NCI-H524 (cell line): ENCODE measurements at regions not wholly inside any gene's neighbourhood (a gene's known extent, or its start where the extent isn't known, plus 50 kb on each side); places are given as distances from the start of the nearest gene placed in this dataset.
A peak's percentile ranks its signal among the peaks of the same experiment; 100 is the strongest.

Experiments used
- DNase-seq, 2 experiments: peaks; one replicate each; lab custom pipeline; 2025; lab: John Stamatoyannopoulos, UW

DNA sequence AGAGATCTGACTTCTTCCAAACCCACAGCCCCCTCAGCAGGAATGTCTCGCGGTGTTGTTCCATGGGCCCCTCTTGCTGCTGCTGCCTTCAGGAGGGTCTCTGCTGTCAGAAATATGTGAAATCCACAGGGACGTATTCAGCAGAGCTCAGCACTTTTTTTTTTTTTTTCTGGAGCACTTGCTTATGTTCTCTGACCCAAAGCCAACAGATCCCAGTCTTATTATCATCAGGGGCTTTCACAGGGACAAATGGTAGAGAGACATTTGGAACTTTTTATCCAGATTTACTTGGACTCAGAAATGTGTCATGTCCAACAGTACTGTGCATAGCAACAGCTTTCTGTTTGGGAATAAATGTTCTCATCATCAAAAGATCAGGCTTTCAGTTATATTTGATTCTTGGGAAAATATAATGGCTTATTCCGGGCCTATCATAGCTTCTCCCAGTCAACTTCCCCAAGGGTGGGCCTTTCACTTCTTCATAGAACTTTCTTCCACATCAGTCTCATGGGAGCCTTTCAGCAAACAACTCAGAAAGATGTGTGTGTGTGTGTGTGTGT lies 332.7 kb downstream of the ZNF536 start:
- DNase-seq, result no peak

DNA sequence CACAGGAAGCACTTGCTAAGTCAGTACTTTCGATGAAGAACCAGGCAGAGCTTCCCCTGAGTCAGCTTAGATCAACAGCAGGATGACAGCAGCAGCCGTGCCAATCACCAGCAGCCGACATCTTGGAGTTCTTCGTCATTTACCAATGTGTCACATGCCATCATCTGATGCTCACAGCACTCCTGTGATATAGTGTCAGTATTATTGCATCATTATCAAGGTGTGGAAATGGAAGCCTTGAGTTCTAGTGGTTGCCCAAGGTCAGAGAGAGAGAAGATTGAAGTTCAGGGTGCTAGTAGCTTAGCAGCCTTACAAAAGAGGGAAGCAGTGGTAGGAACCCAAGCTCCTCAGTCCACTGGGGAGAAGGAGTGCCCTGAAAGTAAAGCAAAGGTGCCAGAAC lies 331.5 kb downstream of the ZNF536 start:
- no peak for DNase-seq

DNA sequence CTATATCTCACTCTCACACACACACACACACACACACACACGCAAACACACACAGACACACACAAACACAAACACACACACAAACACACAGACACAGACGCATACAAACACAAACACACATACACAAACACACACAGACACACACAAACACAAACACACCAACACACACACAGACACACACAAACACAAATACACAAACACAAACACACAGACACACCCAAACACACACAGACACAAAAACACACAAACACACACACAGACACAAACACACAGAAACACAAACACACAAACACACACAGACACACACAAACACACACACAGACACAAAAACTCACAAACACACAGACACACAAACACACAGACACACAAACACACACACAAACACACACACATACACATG lies 329.0 kb downstream of the ZNF536 start:
- no peak for DNase-seq

DNA sequence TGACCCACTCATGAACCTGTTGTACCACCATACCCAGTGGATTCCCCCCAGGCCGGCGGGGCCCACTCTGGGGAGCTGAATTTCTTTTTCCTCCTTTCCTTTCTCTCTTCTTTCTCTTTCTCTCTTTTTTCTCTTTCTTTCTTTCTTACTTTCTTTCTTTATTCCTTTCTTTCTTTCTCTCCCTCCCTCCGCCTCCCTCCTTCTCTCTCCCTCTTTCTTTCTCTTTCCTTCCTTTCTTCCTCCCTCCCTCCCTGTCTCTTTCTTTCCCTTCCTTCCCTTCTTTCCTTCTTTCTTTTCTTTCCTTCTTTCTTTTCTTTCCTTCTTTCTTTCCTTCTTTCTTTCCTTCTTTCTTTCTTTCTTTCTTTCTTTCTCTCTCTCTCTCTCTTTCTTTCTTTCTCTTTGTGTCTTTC lies 327.7 kb downstream of the ZNF536 start:
- no peak for DNase-seq

DNA sequence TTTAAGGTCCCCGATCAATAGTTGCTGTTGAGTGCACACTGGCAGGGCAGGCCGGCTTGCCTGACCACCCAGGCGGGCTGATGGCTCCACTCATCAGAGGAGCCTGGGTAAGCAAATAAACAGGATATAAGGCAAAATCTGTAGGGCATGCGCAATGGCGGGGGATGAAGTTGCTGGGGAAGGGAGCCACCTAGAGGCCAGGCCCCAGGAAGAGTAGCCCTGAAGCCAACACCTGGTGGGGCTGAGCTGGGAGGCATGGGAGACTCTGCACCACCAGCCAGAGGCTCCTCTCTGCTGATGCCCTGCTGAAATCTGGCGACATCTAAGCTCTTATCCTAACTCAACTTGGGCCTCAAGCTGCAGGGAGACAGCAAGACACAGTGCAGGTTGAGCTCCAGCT lies 324.3 kb downstream of the ZNF536 start:
- DNase-seq, result no peak

DNA sequence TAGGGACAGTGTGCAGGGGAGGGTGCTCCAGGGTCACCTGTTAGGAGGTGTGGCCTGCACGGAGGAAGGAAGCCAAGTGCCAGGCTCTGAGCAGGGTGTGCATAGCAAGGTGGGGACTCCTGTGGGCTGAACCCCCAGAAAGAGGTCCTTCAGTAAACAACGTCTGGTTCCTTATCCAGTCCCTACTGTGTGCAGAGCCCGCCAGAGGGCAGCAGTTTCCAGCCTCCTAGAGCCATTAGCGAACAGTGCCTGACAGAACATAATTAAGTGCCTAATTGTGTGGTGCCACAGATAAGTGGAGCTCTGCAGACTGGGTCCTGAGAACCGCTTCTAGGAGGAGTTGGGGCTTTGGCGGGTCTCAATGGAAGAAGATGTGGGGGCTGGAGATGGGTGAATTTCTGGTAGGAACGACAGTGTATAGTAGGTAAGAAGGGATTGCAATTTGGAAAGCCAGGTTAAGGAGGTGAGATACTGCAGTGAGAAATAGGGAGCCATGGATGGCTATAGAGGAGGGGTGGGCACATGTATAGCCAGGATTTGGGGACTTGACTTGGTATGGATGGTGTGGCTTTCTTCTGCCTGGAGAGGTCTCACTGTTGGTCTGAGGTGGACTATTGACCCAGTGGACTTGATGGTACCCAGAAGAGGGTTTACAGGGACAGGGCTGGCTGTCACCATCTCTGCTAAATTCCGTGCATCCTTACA lies 323.1 kb downstream of the ZNF536 start:
- no peak for DNase-seq

DNA sequence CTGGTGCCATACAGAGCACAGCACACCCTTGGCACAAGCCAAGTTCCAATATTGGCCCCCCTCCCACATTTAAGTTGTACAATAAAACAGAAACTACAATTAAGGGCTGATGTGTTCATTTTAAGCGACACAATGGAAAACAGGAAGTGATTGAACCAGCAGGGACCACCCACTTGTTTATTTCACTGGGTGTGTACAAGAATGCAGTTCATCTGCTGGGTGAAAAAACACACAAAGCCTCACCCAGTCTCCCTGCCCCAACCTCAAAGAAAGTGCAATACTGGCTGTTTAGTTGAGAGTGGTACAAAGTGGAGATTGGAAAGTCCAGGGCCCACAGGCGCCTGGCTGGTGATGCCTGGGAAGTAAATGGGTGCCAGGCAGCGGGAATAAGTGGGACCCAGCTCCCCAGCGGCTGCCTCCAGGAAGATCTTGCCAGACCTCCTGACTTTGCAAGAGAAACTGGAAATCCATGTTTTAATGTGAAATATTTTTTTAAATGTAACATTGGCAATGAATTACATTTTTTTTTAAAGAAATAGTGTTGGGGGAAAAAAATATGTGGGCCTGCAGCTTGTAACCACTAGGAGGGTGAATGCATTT lies 322.1 kb downstream of the ZNF536 start:
- no peak for DNase-seq

DNA sequence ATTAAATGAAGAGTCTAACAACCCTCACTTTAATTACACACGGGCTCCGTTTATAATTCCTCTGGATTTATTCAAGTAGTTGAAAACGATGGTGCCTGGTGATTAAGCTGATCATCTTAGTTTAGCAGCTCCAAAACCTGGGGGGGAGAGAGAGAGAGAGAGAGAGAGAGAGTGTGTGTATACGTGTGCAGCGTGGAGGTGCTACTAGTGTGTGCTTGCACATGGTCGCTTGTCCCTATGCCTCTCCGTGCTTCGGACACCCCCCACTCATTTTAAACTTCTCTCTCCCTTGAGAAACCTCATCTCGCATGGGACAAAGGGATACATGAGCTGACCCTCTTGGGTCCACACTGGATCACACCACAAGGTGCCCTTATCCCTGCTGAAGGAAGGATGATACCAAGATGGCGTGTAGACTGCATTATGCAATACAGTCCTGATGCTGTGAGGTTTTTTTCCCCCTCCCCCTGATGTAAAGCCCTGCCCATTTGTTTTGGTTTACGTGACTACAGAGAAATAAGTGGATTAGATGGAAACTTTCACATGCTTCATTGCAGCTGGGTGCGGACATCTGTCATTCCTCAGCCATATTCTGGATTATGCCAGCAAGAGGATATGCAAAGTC lies 320.8 kb downstream of the ZNF536 start:
- DNase-seq, result no peak

DNA sequence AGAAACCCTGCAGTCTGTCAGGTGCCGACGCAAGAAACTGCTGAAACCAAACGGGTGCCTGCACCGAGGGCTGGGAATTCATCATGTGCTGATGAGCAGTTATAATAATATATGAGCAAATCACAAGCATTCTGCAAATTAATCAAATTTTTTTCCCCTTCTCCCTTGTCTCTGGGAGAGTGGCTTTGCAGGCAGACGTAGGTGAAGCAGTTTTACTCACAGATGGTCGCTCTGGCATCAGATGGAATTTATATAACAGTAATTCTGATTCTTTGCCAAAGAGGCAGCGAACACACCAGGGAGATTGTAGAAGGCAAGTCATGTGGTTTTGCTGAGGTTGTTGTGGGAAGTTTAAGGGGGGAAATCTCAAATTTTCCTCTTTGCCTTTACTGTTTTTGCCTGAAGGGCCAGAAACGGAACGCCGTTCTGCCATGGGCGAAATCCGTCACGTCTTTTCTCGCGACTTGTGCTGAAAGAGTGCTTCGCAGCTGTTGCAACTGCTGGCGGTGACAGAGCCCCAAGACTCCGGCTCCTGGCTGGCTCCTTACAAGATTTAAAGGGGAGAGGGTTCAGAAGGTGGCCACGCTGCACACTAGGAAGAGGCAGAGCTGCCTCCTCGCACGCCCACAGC lies 320.1 kb downstream of the ZNF536 start:
- DNase-seq, result no peak

DNA sequence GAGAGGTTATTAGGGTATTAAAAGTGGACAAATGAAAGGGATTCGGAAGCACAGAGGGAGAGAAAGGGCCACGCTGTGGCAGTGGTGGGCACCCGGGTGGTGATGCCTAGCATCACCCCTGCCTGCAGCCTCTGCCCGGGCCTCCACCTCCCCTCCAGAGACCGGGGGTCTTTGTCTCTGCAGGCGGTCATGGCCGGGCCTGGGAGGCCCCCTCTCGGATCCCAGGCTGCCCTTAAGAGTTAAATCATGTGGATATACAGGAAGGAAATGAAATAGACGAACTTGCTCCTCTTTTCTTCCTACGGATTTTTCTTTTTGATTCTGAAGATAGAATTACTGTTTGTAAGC lies 319.6 kb downstream of the ZNF536 start:
- DNase-seq, result no peak

DNA sequence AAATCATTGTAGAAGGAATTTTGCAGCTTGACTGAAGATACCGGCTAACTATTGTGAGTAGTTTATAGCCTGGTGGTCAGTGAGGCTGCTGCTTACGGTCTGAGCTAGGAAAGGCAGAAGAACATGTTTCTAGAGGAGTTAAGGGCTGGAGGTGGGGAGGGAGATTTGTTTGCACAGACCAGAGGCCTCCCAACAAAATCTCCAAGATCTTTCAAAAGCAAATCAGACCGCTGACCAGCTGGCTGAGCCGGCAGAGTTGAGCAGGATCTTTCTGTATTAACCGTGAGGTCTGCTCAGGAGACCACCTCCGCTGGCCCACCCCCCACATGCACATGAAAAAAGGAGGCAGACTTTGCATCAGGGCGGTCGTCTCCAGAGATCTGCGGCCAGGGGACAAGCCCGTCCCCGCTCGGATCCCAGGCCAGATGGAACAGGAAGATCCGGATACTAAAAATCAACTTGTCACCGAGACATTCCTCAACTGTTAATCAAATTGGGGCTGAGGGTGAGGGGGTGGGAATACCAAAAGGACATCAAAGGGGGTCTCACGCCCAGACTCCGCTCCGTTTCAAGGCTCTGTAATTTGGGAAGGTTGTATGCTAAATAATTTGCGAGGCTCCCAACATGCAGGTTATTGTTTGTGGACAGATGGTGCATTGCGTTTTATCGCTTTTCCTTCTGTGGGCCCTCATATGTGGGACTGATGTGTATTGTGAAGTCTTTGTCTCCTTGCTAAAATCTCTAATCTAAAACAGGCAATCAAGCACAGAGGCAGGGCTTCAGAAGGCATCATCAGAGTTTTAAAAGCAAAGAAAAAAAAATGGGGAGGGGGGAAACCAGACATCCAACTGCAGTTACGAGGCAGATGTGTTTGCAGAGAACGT lies 319.0 kb downstream of the ZNF536 start:
- no peak for DNase-seq

DNA sequence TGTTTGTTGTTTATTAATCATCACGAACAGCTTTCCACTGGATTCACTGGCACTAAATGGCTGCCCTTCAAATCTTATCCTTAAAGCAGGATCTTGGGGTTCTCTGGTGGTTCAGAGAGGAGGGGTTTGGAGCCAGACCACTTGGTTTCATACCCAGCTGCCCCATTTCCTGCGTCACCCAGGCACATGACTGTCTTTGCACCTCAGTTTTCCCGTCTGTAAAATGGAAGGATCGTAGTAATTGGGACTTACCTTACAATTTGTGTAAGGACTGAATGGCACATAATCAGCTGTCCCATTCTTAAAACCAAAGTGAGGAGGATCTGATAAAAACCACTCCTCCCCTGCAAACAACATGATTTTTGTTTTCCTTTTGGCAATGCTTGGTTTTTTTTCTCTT lies 318.3 kb downstream of the ZNF536 start:
- no peak for DNase-seq

DNA sequence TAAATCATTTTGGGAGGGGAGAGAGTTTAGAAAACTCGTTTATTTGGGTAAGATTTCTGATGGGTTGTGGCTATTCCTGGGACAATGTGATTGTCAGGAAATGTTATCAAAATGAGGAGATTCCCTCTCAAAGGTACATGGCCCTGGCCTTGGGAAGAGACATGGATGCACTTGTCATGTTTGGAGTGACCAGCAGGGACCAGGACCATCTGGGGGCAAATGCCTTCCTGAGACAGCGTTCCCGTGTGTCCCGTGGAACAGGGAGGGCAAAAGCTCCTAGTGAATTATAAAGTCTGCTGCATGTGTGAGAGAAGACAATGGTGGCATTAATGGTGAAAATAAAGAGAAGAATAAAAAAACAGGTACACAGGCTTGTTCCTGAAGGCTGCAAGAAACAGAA lies 317.3 kb downstream of the ZNF536 start:
- no peak for DNase-seq

DNA sequence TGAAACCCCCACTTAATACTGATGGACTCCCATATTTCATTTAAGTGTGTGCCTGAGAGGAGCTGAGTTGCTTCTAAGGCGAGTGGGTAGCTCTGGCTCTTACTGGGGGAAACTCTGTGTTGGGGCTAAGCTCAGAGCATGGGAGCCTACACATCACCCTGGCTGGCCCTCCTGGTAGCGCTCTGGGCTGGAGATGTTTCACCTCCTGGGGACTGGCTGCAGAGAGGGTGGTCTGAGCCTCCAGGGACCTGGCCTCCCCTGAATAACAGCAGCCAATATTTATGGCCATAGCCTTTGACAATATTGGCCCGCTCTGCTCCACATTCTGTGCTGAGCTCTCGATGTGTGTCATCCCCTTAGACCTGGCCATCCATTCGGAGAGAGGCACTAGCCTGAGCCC lies 316.5 kb downstream of the ZNF536 start:
- DNase-seq, result no peak

DNA sequence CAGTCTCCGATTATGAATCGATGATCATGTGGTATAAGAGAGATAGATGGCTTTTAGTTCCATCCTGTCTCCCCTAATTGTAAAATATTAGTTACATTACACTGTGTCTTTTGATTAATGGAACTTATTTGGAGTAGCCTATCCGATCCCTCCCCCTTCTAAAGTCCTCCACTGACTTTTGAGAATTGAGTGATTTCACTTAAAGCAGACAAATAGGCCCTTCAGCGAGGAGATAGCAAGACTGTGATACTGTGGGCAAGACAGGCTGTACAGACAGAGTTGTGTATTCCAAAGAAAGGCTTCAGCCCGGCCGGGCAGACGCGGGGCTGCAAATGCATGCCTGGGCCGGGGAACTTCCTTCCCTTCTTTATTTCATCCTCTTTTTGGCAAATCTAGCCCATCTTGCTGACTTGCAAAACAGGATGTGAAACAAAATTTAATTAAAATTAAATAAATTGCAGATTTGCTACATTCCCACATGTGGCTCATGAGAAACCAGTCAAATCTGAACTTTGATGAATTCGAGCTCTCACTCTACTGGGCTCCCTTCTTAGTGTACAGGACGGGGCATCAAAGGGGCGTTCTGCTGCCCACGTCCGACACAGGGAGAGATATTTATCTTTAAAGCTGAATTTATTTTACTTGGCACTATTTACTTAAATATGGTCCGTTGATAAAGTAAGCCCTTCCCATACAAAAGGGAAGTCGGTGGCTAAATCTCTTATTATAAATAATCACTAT lies 314.8 kb downstream of the ZNF536 start:
- no peak for DNase-seq

DNA sequence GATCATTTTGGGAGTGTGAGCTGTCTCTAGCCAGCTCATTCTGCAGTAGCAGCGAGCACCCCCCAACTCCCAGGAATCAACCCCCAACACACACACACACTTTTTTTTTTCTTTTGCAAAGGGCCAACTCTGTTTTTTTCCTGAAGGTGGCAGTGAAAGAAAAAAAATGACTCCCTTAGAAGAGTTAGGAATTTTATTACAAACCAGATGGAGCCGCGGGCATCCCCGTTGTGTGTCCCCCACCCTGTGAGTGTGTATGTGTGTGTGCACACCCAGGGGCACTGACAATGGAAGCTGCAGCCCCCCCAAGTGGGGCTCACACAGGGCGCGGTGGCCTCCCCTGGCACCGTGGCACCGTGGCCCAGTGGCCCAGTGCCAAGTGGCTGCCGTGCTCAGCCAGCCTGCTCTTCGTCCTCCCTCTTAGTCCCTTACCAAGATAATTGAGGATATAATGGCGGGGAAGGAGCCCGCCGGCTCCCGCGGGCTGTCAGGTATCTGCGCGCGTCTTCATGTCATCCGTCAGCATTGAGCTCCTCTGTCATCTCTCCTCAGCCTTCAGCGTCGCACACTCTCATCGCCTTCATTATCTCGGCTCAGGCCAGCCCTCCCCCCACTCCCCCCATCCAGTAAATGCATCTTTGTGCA lies 314.1 kb downstream of the ZNF536 start:
- DNase-seq, result no peak

DNA sequence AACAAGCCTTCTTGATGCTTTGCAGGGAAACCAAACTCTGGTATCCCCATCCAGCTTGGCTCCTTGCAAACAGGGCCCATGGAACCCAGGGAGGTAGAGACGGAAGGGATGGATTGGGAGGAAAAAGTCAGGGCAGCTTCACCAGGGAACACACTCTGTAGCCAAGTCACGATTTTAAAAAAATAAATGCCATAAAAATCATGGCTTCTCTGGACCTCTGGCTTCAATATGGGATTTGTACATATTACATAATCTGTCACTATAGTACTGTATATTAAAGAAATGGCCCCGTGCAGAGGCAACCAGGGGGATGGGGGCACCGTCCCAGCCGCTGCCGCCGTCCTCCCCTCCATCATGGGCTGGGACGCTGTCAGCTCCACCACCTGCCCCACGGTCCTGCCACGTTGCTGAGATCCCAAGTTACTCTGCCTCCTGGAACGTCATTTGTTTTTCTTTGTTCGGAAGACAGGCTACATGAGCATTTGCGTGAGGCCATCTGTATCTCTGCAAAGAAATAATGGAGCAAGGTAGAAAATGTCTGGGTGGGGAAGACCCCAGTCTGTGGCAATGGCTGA lies 313.3 kb downstream of the ZNF536 start:
- DNase-seq, result no peak

DNA sequence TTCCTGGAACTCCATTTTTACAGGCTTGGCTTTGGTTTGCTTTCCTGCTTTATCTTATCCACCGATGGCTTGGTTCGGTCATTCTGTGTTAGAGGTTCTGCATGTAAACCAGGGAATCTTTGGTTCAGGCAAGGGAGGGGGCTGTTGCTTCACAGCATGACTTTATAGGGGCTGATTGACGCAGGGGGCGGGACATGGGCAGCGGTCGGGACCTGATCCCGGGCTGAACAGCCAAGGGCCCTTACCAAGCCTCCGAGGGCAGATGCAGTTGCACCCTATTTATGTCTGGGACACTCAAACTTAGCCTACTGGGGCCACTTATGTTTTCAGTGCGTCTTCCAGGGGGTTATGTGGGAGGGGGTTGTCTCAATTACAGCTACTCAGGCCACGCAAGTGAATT lies 312.4 kb downstream of the ZNF536 start:
- DNase-seq, result no peak

DNA sequence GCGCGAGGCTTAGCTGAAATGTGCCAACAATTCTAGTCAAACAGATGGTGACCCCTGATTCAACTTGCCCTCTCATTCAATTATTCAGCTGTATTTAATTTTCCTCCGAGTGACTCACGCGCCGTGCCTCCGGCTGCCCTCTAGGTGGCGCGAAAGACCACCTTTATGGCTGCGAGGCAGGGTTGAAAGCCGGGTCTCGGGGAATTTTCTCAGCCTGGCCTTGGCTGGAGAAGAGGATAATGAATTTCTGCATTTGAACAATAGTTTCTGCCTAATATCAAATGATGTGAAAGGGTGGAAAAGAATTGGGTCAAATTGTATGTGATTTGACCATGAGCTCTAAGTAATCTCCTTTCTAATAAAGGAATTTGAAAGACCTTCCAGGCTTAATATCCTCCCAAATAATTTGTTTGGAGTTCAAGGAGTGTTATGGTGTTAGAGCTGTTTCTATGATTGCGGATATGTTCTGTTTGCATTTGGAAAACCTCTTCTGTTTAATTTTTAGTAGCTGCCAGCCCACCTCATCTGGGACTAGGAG lies 310.9 kb downstream of the ZNF536 start:
- DNase-seq, result peak; percentile 52 to 57
